Testis (tissue), 2 donors: ENCODE measurements at regions not wholly inside any gene's neighbourhood (a gene's known extent, or its start where the extent isn't known, plus 50 kb on each side); places are given as distances from the start of the nearest gene placed in this dataset.

ENCODE experiments used
- DNase-seq: peaks from one replicate; pipeline ENCODE4 v3.0.0-alpha.2; 2019
- H3K27ac ChIP-seq, 2 donors: fragments of 200-600 bp; sonication (generic); one replicate each; pipeline ENCODE4 v1.5.1; 2019
- H3K27me3 ChIP-seq: fragments of 200-600 bp; sonication (generic); one replicate; pipeline ENCODE4 v1.5.1; 2019
- H3K36me3 ChIP-seq: fragments of 200-600 bp; sonication (generic); one replicate; pipeline ENCODE4 v1.5.1; 2017; ENCODE audit warnings: low read depth; ENCODE audit errors: missing control alignments
- H3K4me1 ChIP-seq: fragments of 200-600 bp; sonication (generic); one replicate; pipeline ENCODE4 v1.5.1; 2019
- H3K4me3 ChIP-seq, 2 donors: fragments of 200-600 bp; sonication (generic); one replicate each; pipeline ENCODE4 v1.5.1; 2017 to 2019
- H3K9me3 ChIP-seq: fragments of 200-600 bp; sonication (generic); one replicate; pipeline ENCODE4 v1.5.1; 2017
- CTCF ChIP-seq, 3 experiments: fragments of 450-650 bp in 2 of 3; fragments of 200-600 bp in 1 of 3; sonication (generic) in 1 of 3; IDR thresholded peaks; one replicate each; pipeline ENCODE4 v1.5.1; 2016 to 2019; ENCODE audit warnings: antibody characterized with exemption in 3 of 3, mild to moderate bottlenecking in 2 of 3, moderate library complexity in 1 of 3
- POLR2A ChIP-seq: fragments of 450-650 bp; IDR thresholded peaks from one replicate; pipeline ENCODE4 v1.6.1; 2017; ENCODE audit warnings: antibody characterized with exemption, mild to moderate bottlenecking, moderate library complexity
- WGBS, 2 donors: methylation state at CpG; one replicate each; pipeline ENCODE4 v1.1.5; 2018; 5-methylcytosine and 5-hydroxymethylcytosine counted together
- intact Hi-C: fragments of 100-400 bp; cut with DNase I; formaldehyde crosslinking; loops from one replicate; pipeline ENCODE4 v1.15.1; 2023; ENCODE audit warnings: low total_unique reads

GRCh38 chr10:63781226-63781625 lies 260.0 kb downstream of the REEP3 start:
- TF ChIP-seq POLR2A (no peak), CTCF (IDR thresholded peaks at IDR 0.05) (no peak)

GRCh38 chr10:63783882-63784281 lies 262.7 kb downstream of the REEP3 start:
- H3K36me3 ChIP-seq: no peaks in the 10 kb centered on the region
- H3K4me3 ChIP-seq: no peak overlapping the region
- 97% methylated on average over 1 of the region's 1 CpG for WGBS, 2 donors
- no peak for TF ChIP-seq POLR2A
- TF ChIP-seq CTCF (IDR thresholded peaks at IDR 0.05): no peak
- no peak overlapping the region for H3K27ac ChIP-seq
- intact Hi-C loops: no loop called here
- H3K27me3 ChIP-seq: no peaks in the 10 kb centered on the region
- H3K4me1 ChIP-seq: no peaks in the 10 kb centered on the region
- H3K9me3 ChIP-seq: no peaks in the 10 kb centered on the region
- no peak for DNase-seq

More at GRCh38 chr10:63781226-63781625, 260.0 kb downstream of the REEP3 start:
- H3K4me3 ChIP-seq: no peak overlapping the region
- H3K9me3 ChIP-seq: no peaks in the 10 kb centered on the region
- no peak overlapping the region for H3K27ac ChIP-seq
- intact Hi-C loops: no loop called here
- H3K27me3 ChIP-seq: no peaks in the 10 kb centered on the region
- no peak for DNase-seq
- H3K36me3 ChIP-seq: no peaks in the 10 kb centered on the region
- WGBS, 2 donors: 84 to 93% methylated on average over 3 of the region's 3 CpGs
- H3K4me1 ChIP-seq: no peaks in the 10 kb centered on the region

- intact Hi-C loops: no loop called here
- TF ChIP-seq POLR2A (no peak), CTCF (IDR thresholded peaks at IDR 0.05) (no peak)
These were observed 267.1 kb downstream of the REEP3 start for GRCh38 chr10:63788152-63788821.

GRCh38 chr10:63795094-63795860 lies 274.1 kb downstream of the REEP3 start:
- H3K4me3 ChIP-seq: no peak overlapping the region
- H3K4me1 ChIP-seq: peaks cover 6% of the 10 kb centered on the region
- no peak overlapping the region for H3K27ac ChIP-seq
- DNase-seq: no peak
- no peaks in the 10 kb centered on the region for H3K36me3 ChIP-seq
- WGBS, 2 donors: 90 to 91% methylated on average over 8 of the region's 8 CpGs
- intact Hi-C loops: no loop called here
- H3K9me3 ChIP-seq: no peaks in the 10 kb centered on the region
- H3K27me3 ChIP-seq: no peaks in the 10 kb centered on the region
- TF ChIP-seq CTCF (IDR thresholded peaks at IDR 0.05) (no peak), POLR2A (no peak)

More at GRCh38 chr10:63788152-63788821, 267.1 kb downstream of the REEP3 start:
- no peak overlapping the region for H3K4me3 ChIP-seq
- no peaks in the 10 kb centered on the region for H3K27me3 ChIP-seq
- no peak overlapping the region for H3K27ac ChIP-seq
- WGBS, 2 donors: 83 to 88% methylated on average over 2 to 3 of the region's 3 CpGs
- H3K36me3 ChIP-seq: no peaks in the 10 kb centered on the region
- H3K4me1 ChIP-seq: no peaks in the 10 kb centered on the region
- DNase-seq: no peak
- H3K9me3 ChIP-seq: no peaks in the 10 kb centered on the region
